Trophoblast cell (in vitro differentiated cells and primary cell): ENCODE measurements at regions not wholly inside any gene's neighbourhood (a gene's known extent, or its start where the extent isn't known, plus 50 kb on each side); places are given as distances from the start of the nearest gene placed in this dataset.
A peak's percentile ranks its signal among the peaks of the same experiment; 100 is the strongest.

Experiments
- DNase-seq, 2 donors: peaks; one replicate each; pipeline ENCODE4 v3.0.0-alpha.2; 2016
- H2AFZ ChIP-seq: 2 replicates; pipeline ENCODE4 v1.6.1; 2013; ENCODE audit warnings: low read length, moderate library complexity, mild to moderate bottlenecking; ENCODE audit not compliant: insufficient read depth, poor library complexity
- H2AK5ac ChIP-seq: 2 replicates; pipeline ENCODE4 v1.6.1; 2013; ENCODE audit warnings: mild to moderate bottlenecking, low read length
- H2BK120ac ChIP-seq: 2 replicates; pipeline ENCODE4 v1.6.1; 2013; ENCODE audit warnings: low read length, mild to moderate bottlenecking, moderate library complexity; ENCODE audit not compliant: insufficient read depth, poor library complexity
- H2BK12ac ChIP-seq: 2 replicates; pipeline ENCODE4 v1.6.1; 2013; ENCODE audit warnings: mild to moderate bottlenecking, low read length, moderate library complexity
- H2BK5ac ChIP-seq: 2 replicates; pipeline ENCODE4 v1.6.1; 2013; ENCODE audit warnings: low read length, low read depth, moderate library complexity, mild to moderate bottlenecking; ENCODE audit not compliant: poor library complexity
- H3K14ac ChIP-seq: 2 replicates; pipeline ENCODE4 v1.6.1; 2013; ENCODE audit warnings: mild to moderate bottlenecking, low read length
- H3K18ac ChIP-seq: 2 replicates; pipeline ENCODE4 v1.6.1; 2013; ENCODE audit warnings: mild to moderate bottlenecking, low read length
- H3K23ac ChIP-seq: 2 replicates; pipeline ENCODE4 v1.6.1; 2013; ENCODE audit warnings: low read length
- H3K27ac ChIP-seq: 2 replicates; pipeline ENCODE4 v1.5.1; 2013; ENCODE audit warnings: low read depth, mild to moderate bottlenecking, inconsistent platforms, low read length, moderate library complexity
- H3K27me3 ChIP-seq: 2 replicates; pipeline ENCODE4 v1.6.1; 2013; ENCODE audit warnings: inconsistent platforms, mild to moderate bottlenecking, low read length, moderate library complexity; ENCODE audit not compliant: insufficient read depth
- H3K36me3 ChIP-seq, 2 experiments: 1 replicate in 1 of 2; 2 replicates in 1 of 2; pipeline ENCODE4 v1.6.1; 2013; ENCODE audit warnings: low read length in 2 of 2, mild to moderate bottlenecking in 2 of 2, moderate library complexity in 1 of 2; ENCODE audit not compliant: insufficient read depth in 2 of 2, control insufficient read depth in 1 of 2
- H3K4ac ChIP-seq: 2 replicates; pipeline ENCODE4 v1.6.1; 2013; ENCODE audit warnings: low read depth, mild to moderate bottlenecking, low read length, moderate library complexity
- H3K4me1 ChIP-seq, 2 experiments: 1 replicate in 1 of 2; 2 replicates in 1 of 2; pipeline ENCODE4 v1.6.1; 2013; ENCODE audit warnings: low read length in 2 of 2, mild to moderate bottlenecking in 2 of 2, moderate library complexity in 1 of 2; ENCODE audit not compliant: insufficient read depth in 2 of 2, control insufficient read depth in 1 of 2
- H3K4me2 ChIP-seq: 2 replicates; pipeline ENCODE4 v1.6.1; 2013; ENCODE audit warnings: inconsistent platforms, mild to moderate bottlenecking, low read length, moderate library complexity
- H3K4me3 ChIP-seq: 2 replicates; pipeline ENCODE4 v1.5.1; 2013; ENCODE audit warnings: mild to moderate bottlenecking, low read depth, low read length, inconsistent platforms
- H3K79me1 ChIP-seq: one replicate; pipeline ENCODE4 v1.6.1; 2013; ENCODE audit warnings: low read length
- H3K79me2 ChIP-seq: 2 replicates; pipeline ENCODE4 v1.6.1; 2013; ENCODE audit warnings: low read length, mild to moderate bottlenecking; ENCODE audit not compliant: control insufficient read depth, insufficient read depth, poor library complexity
- H3K9ac ChIP-seq: 2 replicates; pipeline ENCODE4 v1.6.1; 2013; ENCODE audit warnings: mild to moderate bottlenecking, low read length
- H3K9me3 ChIP-seq: 2 replicates; pipeline ENCODE4 v1.6.1; 2013; ENCODE audit warnings: low read depth, mild to moderate bottlenecking, control low read depth, inconsistent platforms, low read length; ENCODE audit not compliant: insufficient read depth
- H4K12ac ChIP-seq: 2 replicates; pipeline ENCODE4 v1.6.1; 2013; ENCODE audit warnings: low read depth, mild to moderate bottlenecking, low read length, moderate library complexity
- H4K8ac ChIP-seq: 2 replicates; pipeline ENCODE4 v1.6.1; 2013; ENCODE audit warnings: low read depth, mild to moderate bottlenecking, low read length, moderate library complexity
- H4K91ac ChIP-seq: one replicate; pipeline ENCODE4 v1.6.1; 2013; ENCODE audit warnings: low read depth, mild to moderate bottlenecking, low read length, moderate library complexity
- WGBS: extraction: QIAGEN DNeasy Blood & Tissue Kit; methylation state at CpG from one replicate; pipeline ENCODE4 v1.1.7; 2013; ENCODE audit warnings: missing lambda C conversion rate; ENCODE audit not compliant: insufficient read length, insufficient coverage; ENCODE audit errors: extremely low coverage; 5-methylcytosine and 5-hydroxymethylcytosine counted together

DNA sequence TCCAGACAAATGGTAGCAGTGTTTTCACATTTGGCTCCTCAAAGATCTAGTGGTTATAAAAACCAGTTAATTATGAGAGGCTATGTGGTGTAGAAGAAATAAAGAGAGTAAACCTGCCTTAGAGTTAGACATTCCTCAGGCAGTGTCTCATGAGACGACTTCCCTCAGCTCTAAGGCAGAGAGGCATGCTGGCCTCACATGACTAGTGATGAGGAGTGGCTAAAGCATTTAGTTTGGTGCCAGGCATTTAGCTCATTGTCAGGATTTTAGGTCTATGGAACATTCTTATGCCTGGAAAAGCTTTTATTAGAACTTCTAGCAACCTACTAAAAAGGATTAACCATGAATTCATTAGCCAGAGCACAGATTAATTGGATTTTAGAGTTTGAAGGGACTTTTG is 90.3 kb downstream of the RPRM start:
- H3K4me3 ChIP-seq = no peak overlapping the region
- no peak overlapping the region for H2BK120ac ChIP-seq
- H4K91ac ChIP-seq = no peak overlapping the region
- H2BK12ac ChIP-seq = no peak overlapping the region
- H3K36me3 ChIP-seq = no peaks in the 10 kb centered on the region
- no peak overlapping the region for H2AK5ac ChIP-seq
- no peak overlapping the region for H3K9ac ChIP-seq
- no peak overlapping the region for H3K18ac ChIP-seq
- no peak overlapping the region for H3K4me2 ChIP-seq
- no peaks in the 10 kb centered on the region for H3K27me3 ChIP-seq
- H2AFZ ChIP-seq = no peak overlapping the region
- no peaks in the 10 kb centered on the region for H3K9me3 ChIP-seq
- H3K14ac ChIP-seq = no peak overlapping the region
- no peak overlapping the region for H4K8ac ChIP-seq
- H3K27ac ChIP-seq = no peak overlapping the region
- no peak overlapping the region for H3K4ac ChIP-seq
- DNase-seq = peak; percentile 42 to 44
- H3K79me1 ChIP-seq = no peaks in the 10 kb centered on the region
- H2BK5ac ChIP-seq = no peak overlapping the region
- no CpG with 5 or more reads among the region's 1 CpG for WGBS
- no peak overlapping the region for H3K23ac ChIP-seq
- H4K12ac ChIP-seq = no peak overlapping the region
- no peaks in the 10 kb centered on the region for H3K79me2 ChIP-seq
- peaks cover 0 to 1% of the 10 kb centered on the region in 2 experiments for H3K4me1 ChIP-seq

DNA sequence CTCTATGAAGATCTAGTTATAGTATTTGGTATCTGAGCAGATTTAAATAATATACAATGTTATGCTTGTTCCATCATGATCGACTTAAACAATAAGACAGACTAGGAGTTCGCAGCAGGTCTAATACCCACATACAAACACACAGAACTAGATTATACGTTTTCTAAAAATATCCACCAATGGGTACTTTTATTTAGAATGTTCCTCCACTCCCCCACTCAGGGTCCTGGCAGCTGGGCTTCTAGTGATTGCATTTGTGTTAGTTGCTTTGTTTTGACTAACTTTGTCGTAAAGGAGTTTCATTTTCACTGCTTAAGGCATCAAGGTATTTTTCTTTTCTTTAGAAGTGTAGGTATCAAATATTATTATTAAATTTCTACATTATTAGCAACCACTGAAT is 91.4 kb downstream of the RPRM start:
- Histone ChIP-seq H2BK5ac (no peak overlapping the region), H3K27me3 (no peaks in the 10 kb centered on the region), H3K9ac (no peak overlapping the region), H3K4me1 (peaks cover 0 to 1% of the 10 kb centered on the region in 2 experiments), H2BK12ac (no peak overlapping the region), H3K14ac (no peak overlapping the region), H3K36me3 (no peaks in the 10 kb centered on the region), H3K79me2 (no peaks in the 10 kb centered on the region), H4K8ac (no peak overlapping the region), H3K4ac (no peak overlapping the region), H3K27ac (no peak overlapping the region), H3K9me3 (no peaks in the 10 kb centered on the region), H2BK120ac (no peak overlapping the region), H3K23ac (no peak overlapping the region), H4K91ac (no peak overlapping the region), H2AK5ac (no peak overlapping the region), H3K4me3 (no peak overlapping the region), H3K4me2 (no peak overlapping the region), H4K12ac (no peak overlapping the region), H2AFZ (no peak overlapping the region), H3K79me1 (no peaks in the 10 kb centered on the region), H3K18ac (no peak overlapping the region)
- no peak for DNase-seq
- WGBS = no CpG with 5 or more reads among the region's 4 CpGs

- no CpG with 5 or more reads among the region's 2 CpGs for WGBS
- Histone ChIP-seq H4K91ac (no peak overlapping the region), H2AFZ (no peak overlapping the region), H2BK120ac (no peak overlapping the region), H3K4ac (no peak overlapping the region), H3K4me2 (no peak overlapping the region), H3K27me3 (no peaks in the 10 kb centered on the region), H3K36me3 (no peaks in the 10 kb centered on the region), H3K4me1 (peaks cover 0 to 1% of the 10 kb centered on the region in 2 experiments), H2AK5ac (no peak overlapping the region), H3K79me2 (no peaks in the 10 kb centered on the region), H3K27ac (no peak overlapping the region), H4K8ac (no peak overlapping the region), H2BK5ac (no peak overlapping the region), H3K14ac (no peak overlapping the region), H3K23ac (no peak overlapping the region), H3K9ac (no peak overlapping the region), H3K18ac (no peak overlapping the region), H3K9me3 (no peaks in the 10 kb centered on the region), H4K12ac (no peak overlapping the region), H3K4me3 (no peak overlapping the region), H2BK12ac (no peak overlapping the region), H3K79me1 (no peaks in the 10 kb centered on the region)
- no peak for DNase-seq
Observed at GRCh38 chr2:153386481-153386897, 92.1 kb downstream of the RPRM start.

GRCh38 chr2:153373510-153374279 is 104.9 kb downstream of the RPRM start:
- Histone ChIP-seq H3K36me3 (no peaks in the 10 kb centered on the region), H3K4me2 (no peak overlapping the region), H2AFZ (no peak overlapping the region), H4K8ac (no peak overlapping the region), H3K27ac (no peak overlapping the region), H3K27me3 (no peaks in the 10 kb centered on the region), H3K23ac (no peak overlapping the region), H4K91ac (no peak overlapping the region), H2BK120ac (no peak overlapping the region), H3K4me3 (no peak overlapping the region), H3K18ac (no peak overlapping the region), H2BK5ac (no peak overlapping the region), H3K4ac (no peak overlapping the region), H2BK12ac (no peak overlapping the region), H2AK5ac (no peak overlapping the region), H3K4me1 (no peaks in the 10 kb centered on the region), H3K79me1 (no peaks in the 10 kb centered on the region), H4K12ac (no peak overlapping the region), H3K9me3 (no peaks in the 10 kb centered on the region), H3K79me2 (no peaks in the 10 kb centered on the region), H3K14ac (no peak overlapping the region), H3K9ac (no peak overlapping the region)
- DNase-seq = no peak
- no CpG with 5 or more reads among the region's 3 CpGs for WGBS
